HEK293T (cell line): ENCODE measurements at regions not wholly inside any gene's neighbourhood (a gene's known extent, or its start where the extent isn't known, plus 50 kb on each side); places are given as distances from the start of the nearest gene placed in this dataset.

Experiments used
- ARNT ChIP-seq: fragments of 450-650 bp; IDR thresholded peaks from 2 replicates; pipeline ENCODE4 v1.6.1; 2017; ENCODE audit warnings: mild to moderate bottlenecking
- ELF4 ChIP-seq: fragments of 450-650 bp; IDR thresholded peaks from 2 replicates; pipeline ENCODE4 v1.6.1; 2017; ENCODE audit warnings: antibody characterized with exemption
- FOXM1 ChIP-seq: fragments of 450-650 bp; IDR thresholded peaks from 2 replicates; pipeline ENCODE4 v1.6.1; 2017; ENCODE audit warnings: mild to moderate bottlenecking, borderline replicate concordance
- L3MBTL2 ChIP-seq: fragments of 450-650 bp; conservative IDR thresholded peaks from 2 replicates; pipeline ENCODE4 v1.6.1; 2016; ENCODE audit warnings: mild to moderate bottlenecking
- LEF1 ChIP-seq: fragments of 450-650 bp; IDR thresholded peaks from 2 replicates; pipeline ENCODE4 v1.6.1; 2017; ENCODE audit warnings: mild to moderate bottlenecking, borderline replicate concordance
- NFRKB ChIP-seq: fragments of 450-650 bp; IDR thresholded peaks from 2 replicates; pipeline ENCODE4 v1.6.1; 2016; ENCODE audit warnings: mild to moderate bottlenecking, moderate library complexity
- SP1 ChIP-seq: fragments of 450-650 bp; IDR thresholded peaks from 2 replicates; pipeline ENCODE4 v1.6.1; 2017
- TARDBP ChIP-seq: fragments of 450-650 bp; IDR thresholded peaks from 2 replicates; pipeline ENCODE4 v1.6.1; 2016
- ZNF384 ChIP-seq: fragments of 450-650 bp; IDR thresholded peaks from 2 replicates; pipeline ENCODE4 v1.6.1; 2016
- TF ChIP-seq, protein P1 (sequence below): fragments of 450-650 bp; IDR thresholded peaks from 2 replicates; pipeline ENCODE4 v1.6.1; 2016

DNA sequence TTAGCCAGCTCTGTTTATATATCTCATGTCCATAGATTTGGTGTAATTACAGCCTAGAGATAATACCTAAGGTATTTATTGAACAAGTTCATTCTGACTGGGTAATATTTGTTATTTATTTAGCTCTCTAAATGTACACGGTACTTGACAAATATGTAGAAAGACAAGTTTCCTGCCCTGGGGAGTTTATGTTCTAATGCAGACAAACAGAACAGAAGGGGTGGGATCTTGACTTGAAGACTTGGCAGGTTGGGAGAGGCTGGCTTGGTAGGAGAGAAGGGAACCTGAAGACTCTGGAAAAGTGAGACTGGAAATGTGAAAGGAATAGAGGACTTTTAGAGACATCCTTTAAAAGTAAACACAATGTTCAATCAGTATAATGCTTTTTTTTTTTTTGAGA lies 97.7 kb upstream of the CDK6 start:
- no peak for TF ChIP-seq TARDBP
- no peak for TF ChIP-seq NFRKB
- no peak for TF ChIP-seq LEF1
- TF ChIP-seq L3MBTL2 = no peak
- TF ChIP-seq ARNT = no peak
- TF ChIP-seq SP1 = no peak
- TF ChIP-seq, protein P1, sequence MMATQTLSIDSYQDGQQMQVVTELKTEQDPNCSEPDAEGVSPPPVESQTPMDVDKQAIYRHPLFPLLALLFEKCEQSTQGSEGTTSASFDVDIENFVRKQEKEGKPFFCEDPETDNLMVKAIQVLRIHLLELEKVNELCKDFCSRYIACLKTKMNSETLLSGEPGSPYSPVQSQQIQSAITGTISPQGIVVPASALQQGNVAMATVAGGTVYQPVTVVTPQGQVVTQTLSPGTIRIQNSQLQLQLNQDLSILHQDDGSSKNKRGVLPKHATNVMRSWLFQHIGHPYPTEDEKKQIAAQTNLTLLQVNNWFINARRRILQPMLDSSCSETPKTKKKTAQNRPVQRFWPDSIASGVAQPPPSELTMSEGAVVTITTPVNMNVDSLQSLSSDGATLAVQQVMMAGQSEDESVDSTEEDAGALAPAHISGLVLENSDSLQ = no peak
- no peak for TF ChIP-seq ELF4
- TF ChIP-seq FOXM1 = no peak
- TF ChIP-seq ZNF384 = no peak
